ENCODE measurements at regions not wholly inside any gene's neighbourhood (a gene's known extent, or its start where the extent isn't known, plus 50 kb on each side); places are given as distances from the start of the nearest gene placed in this dataset.

GRCh38 chr7:148950806-148951205 lies 66.7 kb upstream of the EZH2 start:
- FAIRE-seq, result no peak

GRCh38 chr7:148944935-148945934 lies 61.1 kb upstream of the EZH2 start:
- no peak for FAIRE-seq
- no peak for DNase-seq (ENCODE audit: insufficient read length, low spot score)

More at GRCh38 chr7:148950806-148951205, 66.7 kb upstream of the EZH2 start:
- DNase-seq (ENCODE audit: insufficient read length, low spot score), result no peak

GRCh38 chr7:148941598-148942275 lies 57.6 kb upstream of the EZH2 start:
- no peak for FAIRE-seq
- no peak for DNase-seq (ENCODE audit: insufficient read length, low spot score)

- FAIRE-seq, result no peak
- DNase-seq (ENCODE audit: insufficient read length, low spot score), result peak; percentile 59
These were observed 56.9 kb upstream of the EZH2 start for GRCh38 chr7:148940702-148941597.

GRCh38 chr7:148939128-148939755 lies 55.2 kb upstream of the EZH2 start:
- FAIRE-seq, result no peak
- DNase-seq (ENCODE audit: insufficient read length, low spot score), result no peak

- FAIRE-seq (no peak), DNase-seq (ENCODE audit: insufficient read length, low spot score) (no peak)
These were observed 51.4 kb upstream of the EZH2 start for GRCh38 chr7:148935451-148935850.

All from HTR-8/SVneo (cell line).